Stimulated activated CD4-positive, alpha-beta T cell treated with anti-CD3 and anti-CD28 coated beads, Interleukin-1b, Interleukin-23, amount 100 ng/mL, for 1 hour (primary cell): ENCODE measurements at regions not wholly inside any gene's neighbourhood (a gene's known extent, or its start where the extent isn't known, plus 50 kb on each side); places are given as distances from the start of the nearest gene placed in this dataset.

Experiments used
- DNase-seq, 2 donors: peaks; one replicate each; pipeline ENCODE4 v3.0.0-alpha.2; 2020; ENCODE audit warnings: low read depth in 2 of 2

- DNase-seq: no peak
Observed at GRCh38 chr17:79220713-79221291, 146.2 kb downstream of the ENGASE start.

- DNase-seq: no peak
Observed at GRCh38 chr17:79220201-79220712, 145.6 kb downstream of the ENGASE start.

GRCh38 chr17:79219208-79219935, 144.7 kb downstream of the ENGASE start:
- DNase-seq: no peak

- no peak for DNase-seq
Observed at GRCh38 chr17:79218825-79219200, 144.2 kb downstream of the ENGASE start.

GRCh38 chr17:79218175-79218824, 143.7 kb downstream of the ENGASE start:
- no peak for DNase-seq

- no peak for DNase-seq
Observed at GRCh38 chr17:79217473-79218135, 143.0 kb downstream of the ENGASE start.

GRCh38 chr17:79216826-79217225, 142.2 kb downstream of the ENGASE start:
- DNase-seq: no peak

GRCh38 chr17:79216391-79216790, 141.8 kb downstream of the ENGASE start:
- DNase-seq: no peak

GRCh38 chr17:79215631-79216030, 141.0 kb downstream of the ENGASE start:
- DNase-seq: no peak

- no peak for DNase-seq
Observed at GRCh38 chr17:79214940-79215604, 140.4 kb downstream of the ENGASE start.

- DNase-seq: no peak
Observed at GRCh38 chr17:79214459-79214858, 139.8 kb downstream of the ENGASE start.

- no peak for DNase-seq
Observed at GRCh38 chr17:79213305-79213704, 138.7 kb downstream of the ENGASE start.

- no peak for DNase-seq
Observed at GRCh38 chr17:79212149-79213087, 137.8 kb downstream of the ENGASE start.

GRCh38 chr17:79211061-79211770, 136.6 kb downstream of the ENGASE start:
- DNase-seq: no peak

GRCh38 chr17:79210638-79211037, 136.0 kb downstream of the ENGASE start:
- no peak for DNase-seq

GRCh38 chr17:79207960-79208359, 133.3 kb downstream of the ENGASE start:
- no peak for DNase-seq

- DNase-seq: no peak
Observed at GRCh38 chr17:79205688-79206205, 131.1 kb downstream of the ENGASE start.

GRCh38 chr17:79204261-79204660, 129.6 kb downstream of the ENGASE start:
- DNase-seq: no peak

GRCh38 chr17:79203657-79204056, 129.0 kb downstream of the ENGASE start:
- no peak for DNase-seq

GRCh38 chr17:79203016-79203415, 128.4 kb downstream of the ENGASE start:
- DNase-seq: no peak
